DMS79 (cell line): ENCODE measurements at regions not wholly inside any gene's neighbourhood (a gene's known extent, or its start where the extent isn't known, plus 50 kb on each side); places are given as distances from the start of the nearest gene placed in this dataset.

Experiments
- DNase-seq: peaks from one replicate; lab custom pipeline; 2025; lab: John Stamatoyannopoulos, UW

GRCh38 chr5:6194906-6195612 lies 183.3 kb downstream of the MED10 start:
- DNase-seq: no peak

- DNase-seq: no peak
Measured at GRCh38 chr5:6194261-6194875, 184.0 kb downstream of the MED10 start.

GRCh38 chr5:6193310-6193709 lies 185.0 kb downstream of the MED10 start:
- no peak for DNase-seq

- no peak for DNase-seq
Measured at GRCh38 chr5:6190838-6191237, 187.5 kb downstream of the MED10 start.

GRCh38 chr5:6188976-6189375 lies 189.4 kb downstream of the MED10 start:
- no peak for DNase-seq

- peak; percentile 36 for DNase-seq
Measured at GRCh38 chr5:6188344-6188743, 190.0 kb downstream of the MED10 start.

GRCh38 chr5:6187501-6187900 lies 190.8 kb downstream of the MED10 start:
- DNase-seq: no peak

- DNase-seq: no peak
Measured at GRCh38 chr5:6185574-6185973, 192.8 kb downstream of the MED10 start.

GRCh38 chr5:6184481-6184880 lies 193.9 kb downstream of the MED10 start:
- no peak for DNase-seq

GRCh38 chr5:6183391-6184390 lies 194.7 kb downstream of the MED10 start:
- DNase-seq: no peak

- no peak for DNase-seq
Measured at GRCh38 chr5:6182271-6182815, 196.0 kb downstream of the MED10 start.

- DNase-seq: no peak
Measured at GRCh38 chr5:6181871-6182270, 196.5 kb downstream of the MED10 start.

GRCh38 chr5:6181147-6181729 lies 197.1 kb downstream of the MED10 start:
- no peak for DNase-seq

GRCh38 chr5:6180231-6180872 lies 198.0 kb downstream of the MED10 start:
- no peak for DNase-seq

GRCh38 chr5:6178846-6179532 lies 199.4 kb downstream of the MED10 start:
- no peak for DNase-seq

GRCh38 chr5:6177926-6178325 lies 200.4 kb downstream of the MED10 start:
- no peak for DNase-seq

- no peak for DNase-seq
Measured at GRCh38 chr5:6176102-6176693, 202.1 kb downstream of the MED10 start.

- no peak for DNase-seq
Measured at GRCh38 chr5:6175172-6175854, 203.0 kb downstream of the MED10 start.

- no peak for DNase-seq
Measured at GRCh38 chr5:6169660-6170059, 208.7 kb downstream of the MED10 start.
